KMS-11 (cell line): ENCODE measurements at regions not wholly inside any gene's neighbourhood (a gene's known extent, or its start where the extent isn't known, plus 50 kb on each side); places are given as distances from the start of the nearest gene placed in this dataset.

Source experiments
- H2AFZ ChIP-seq: fragments of 200-600 bp; sonication (generic); 2 replicates; pipeline ENCODE4 v1.6.1; 2016; ENCODE audit warnings: antibody characterized with exemption, mixed run types, low read depth
- H3K27ac ChIP-seq: fragments of 200-600 bp; sonication (generic); 2 replicates; pipeline ENCODE4 v1.6.1; 2016; ENCODE audit warnings: mild to moderate bottlenecking, mixed run types
- H3K27me3 ChIP-seq: fragments of 200-600 bp; sonication (generic); 2 replicates; pipeline ENCODE4 v1.6.1; 2017; ENCODE audit warnings: mild to moderate bottlenecking, low read depth, mixed run types, moderate library complexity; ENCODE audit not compliant: insufficient read depth
- H3K36me3 ChIP-seq: fragments of 200-600 bp; sonication (generic); 2 replicates; pipeline ENCODE4 v1.6.1; 2017; ENCODE audit warnings: mild to moderate bottlenecking, mixed run types; ENCODE audit not compliant: insufficient read depth
- H3K4me1 ChIP-seq: fragments of 200-600 bp; sonication (generic); 2 replicates; pipeline ENCODE4 v1.6.1; 2016; ENCODE audit warnings: mild to moderate bottlenecking, low read depth, mixed run types; ENCODE audit not compliant: poor library complexity, severe bottlenecking
- H3K4me2 ChIP-seq: fragments of 200-600 bp; sonication (generic); 2 replicates; pipeline ENCODE4 v1.7.0; 2016; ENCODE audit warnings: mild to moderate bottlenecking, mixed run types
- H3K4me3 ChIP-seq: fragments of 200-600 bp; sonication (generic); IDR thresholded peaks from 2 replicates; pipeline ENCODE4 v1.6.1; 2017; ENCODE audit warnings: low read depth, low read length, mixed read lengths; ENCODE audit not compliant: insufficient read depth
- H3K79me2 ChIP-seq: fragments of 200-600 bp; sonication (generic); 2 replicates; pipeline ENCODE4 v1.6.1; 2016; ENCODE audit warnings: low read depth, mixed run types; ENCODE audit not compliant: insufficient read depth
- H3K9ac ChIP-seq: fragments of 200-600 bp; sonication (generic); 2 replicates; pipeline ENCODE4 v1.6.1; 2016; ENCODE audit warnings: mild to moderate bottlenecking, mixed run types
- H4K20me1 ChIP-seq: fragments of 200-600 bp; sonication (generic); 2 replicates; pipeline ENCODE4 v1.6.1; 2016; ENCODE audit warnings: mild to moderate bottlenecking, mixed run types; ENCODE audit not compliant: insufficient read depth
- CTCF ChIP-seq: fragments of 200-600 bp; sonication (generic); conservative IDR thresholded peaks from 2 replicates; pipeline ENCODE4 v1.6.1; 2017; ENCODE audit warnings: low read depth, mild to moderate bottlenecking, antibody characterized with exemption, low read length, moderate library complexity, mixed read lengths

GRCh38 chr5:40276426-40277102, 403.2 kb upstream of the PTGER4 start:
- Histone ChIP-seq H3K4me3 (no peak overlapping the region), H2AFZ (no peak overlapping the region), H3K79me2 (no peaks in the 10 kb centered on the region), H4K20me1 (no peaks in the 10 kb centered on the region), H3K27me3 (no peaks in the 10 kb centered on the region), H3K27ac (no peak overlapping the region), H3K36me3 (no peaks in the 10 kb centered on the region), H3K4me1 (no peaks in the 10 kb centered on the region), H3K4me2 (no peak overlapping the region), H3K9ac (no peak overlapping the region)
- no peak for TF ChIP-seq CTCF

- Histone ChIP-seq H3K4me3 (no peak overlapping the region), H3K27me3 (no peaks in the 10 kb centered on the region), H3K79me2 (no peaks in the 10 kb centered on the region), H3K4me2 (no peak overlapping the region), H3K36me3 (no peaks in the 10 kb centered on the region), H3K27ac (no peak overlapping the region), H3K9ac (no peak overlapping the region), H2AFZ (no peak overlapping the region), H3K4me1 (no peaks in the 10 kb centered on the region), H4K20me1 (no peaks in the 10 kb centered on the region)
- TF ChIP-seq CTCF: no peak
Measured at GRCh38 chr5:40274568-40274967, 405.1 kb upstream of the PTGER4 start.

DNA sequence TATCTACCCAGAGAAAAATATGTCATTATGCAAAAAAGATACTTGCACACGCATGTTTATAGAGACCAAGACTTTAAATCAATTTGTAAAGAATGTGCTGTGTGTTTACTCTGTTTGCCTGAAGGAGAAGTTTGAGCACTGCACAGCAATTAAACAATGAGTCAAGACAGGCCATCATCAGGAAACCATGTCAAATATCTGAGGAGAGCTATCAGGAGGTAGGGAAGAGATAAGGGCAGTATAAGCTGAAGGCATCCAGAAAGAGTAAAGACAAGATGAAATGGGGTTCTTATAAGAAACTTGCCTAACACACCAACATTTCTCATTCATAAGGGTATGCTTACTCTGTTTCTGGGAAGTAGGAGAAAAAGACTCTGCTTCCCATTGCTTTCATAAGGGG, 405.8 kb upstream of the PTGER4 start:
- Histone ChIP-seq H2AFZ (no peak overlapping the region), H3K4me1 (no peaks in the 10 kb centered on the region), H4K20me1 (no peaks in the 10 kb centered on the region), H3K4me2 (no peak overlapping the region), H3K79me2 (no peaks in the 10 kb centered on the region), H3K27ac (no peak overlapping the region), H3K4me3 (no peak overlapping the region), H3K36me3 (no peaks in the 10 kb centered on the region), H3K27me3 (no peaks in the 10 kb centered on the region), H3K9ac (no peak overlapping the region)
- no peak for TF ChIP-seq CTCF

GRCh38 chr5:40271476-40271875, 408.2 kb upstream of the PTGER4 start:
- Histone ChIP-seq H3K4me2 (no peak overlapping the region), H3K27ac (no peak overlapping the region), H4K20me1 (no peaks in the 10 kb centered on the region), H3K27me3 (no peaks in the 10 kb centered on the region), H3K4me1 (no peaks in the 10 kb centered on the region), H3K4me3 (no peak overlapping the region), H3K79me2 (no peaks in the 10 kb centered on the region), H2AFZ (no peak overlapping the region), H3K9ac (no peak overlapping the region), H3K36me3 (no peaks in the 10 kb centered on the region)
- no peak for TF ChIP-seq CTCF
